ENCODE measurements at regions not wholly inside any gene's neighbourhood (a gene's known extent, or its start where the extent isn't known, plus 50 kb on each side); places are given as distances from the start of the nearest gene placed in this dataset.

- TF ChIP-seq EZH2phosphoT487 (IDR thresholded peaks at IDR 0.05; ENCODE audit: borderline replicate concordance, low read length): no peak
- no peak for TF ChIP-seq CTCF (conservative IDR thresholded peaks at IDR 0.05; ENCODE audit: low read depth, low read length)
- no peak for TF ChIP-seq EZH2 (IDR thresholded peaks at IDR 0.05; ENCODE audit: low read length, unreplicated experiment)
Measured at GRCh38 chrX:4451591-4451990, 738.1 kb upstream of the PRKX start.
